Mesendoderm (in vitro differentiated cells): ENCODE measurements at regions not wholly inside any gene's neighbourhood (a gene's known extent, or its start where the extent isn't known, plus 50 kb on each side); places are given as distances from the start of the nearest gene placed in this dataset.

Source experiments
- DNase-seq: peaks from one replicate; pipeline ENCODE4 v3.0.0; 2013
- H2AK5ac ChIP-seq: 2 replicates; pipeline ENCODE4 v1.6.1; 2013; ENCODE audit warnings: low read length, inconsistent platforms
- H2BK120ac ChIP-seq: 2 replicates; pipeline ENCODE4 v1.6.1; 2013; ENCODE audit warnings: low read depth, mild to moderate bottlenecking, low read length, moderate library complexity, mixed read lengths
- H2BK15ac ChIP-seq: replicated peaks from 2 replicates; pipeline ENCODE4 v1.6.1; 2013; ENCODE audit warnings: low read depth, mild to moderate bottlenecking, moderate library complexity
- H2BK5ac ChIP-seq: 2 replicates; pipeline ENCODE4 v1.6.1; 2013; ENCODE audit warnings: low read length, inconsistent platforms
- H3K18ac ChIP-seq: 2 replicates; pipeline ENCODE4 v1.6.1; 2013; ENCODE audit warnings: mild to moderate bottlenecking, low read length, mixed read lengths
- H3K23ac ChIP-seq: one replicate; pipeline ENCODE4 v1.6.1; 2013; ENCODE audit warnings: low read length
- H3K27ac ChIP-seq: 2 replicates; pipeline ENCODE4 v1.5.1; 2013; ENCODE audit warnings: low read depth, mild to moderate bottlenecking, inconsistent platforms, low read length, moderate library complexity
- H3K27me3 ChIP-seq: 2 replicates; pipeline ENCODE4 v1.6.1; 2013; ENCODE audit warnings: low read length, control low read depth, mild to moderate bottlenecking, inconsistent platforms; ENCODE audit not compliant: insufficient read depth, poor library complexity
- H3K36me3 ChIP-seq: 2 replicates; pipeline ENCODE4 v1.6.1; 2013; ENCODE audit warnings: low read length, inconsistent platforms; ENCODE audit not compliant: control insufficient read depth, insufficient read depth
- H3K4ac ChIP-seq: one replicate; pipeline ENCODE4 v1.6.1; 2013; ENCODE audit warnings: low read depth, mild to moderate bottlenecking, low read length, moderate library complexity
- H3K4me1 ChIP-seq: 2 replicates; pipeline ENCODE4 v1.6.1; 2013; ENCODE audit warnings: low read depth, low read length, inconsistent platforms; ENCODE audit not compliant: control insufficient read depth
- H3K4me2 ChIP-seq: 2 replicates; pipeline ENCODE4 v1.6.1; 2013; ENCODE audit warnings: low read length
- H3K4me3 ChIP-seq: 2 replicates; pipeline ENCODE4 v1.5.1; 2013; ENCODE audit warnings: mild to moderate bottlenecking, low read length
- H3K56ac ChIP-seq: one replicate; pipeline ENCODE4 v1.6.1; 2013; ENCODE audit warnings: low read length
- H3K79me1 ChIP-seq: 2 replicates; pipeline ENCODE4 v1.6.1; 2013; ENCODE audit warnings: low read length, inconsistent platforms
- H3K79me2 ChIP-seq: 2 replicates; pipeline ENCODE4 v1.6.1; 2013; ENCODE audit warnings: mild to moderate bottlenecking, low read length; ENCODE audit not compliant: control insufficient read depth, insufficient read depth
- H3K9ac ChIP-seq: 2 replicates; pipeline ENCODE4 v1.6.1; 2013; ENCODE audit warnings: low read length, inconsistent platforms
- H4K5ac ChIP-seq: one replicate; pipeline ENCODE4 v1.6.1; 2013; ENCODE audit warnings: low read length
- H4K8ac ChIP-seq: one replicate; pipeline ENCODE4 v1.6.1; 2013; ENCODE audit warnings: low read depth, mild to moderate bottlenecking, control low read depth, low read length, moderate library complexity
- WGBS: extraction: QIAGEN DNeasy Blood & Tissue Kit; methylation state at CpG from one replicate; pipeline ENCODE4 v1.1.7; 2013; ENCODE audit warnings: low lambda C conversion rate, missing lambda C conversion rate; ENCODE audit not compliant: insufficient coverage; ENCODE audit errors: extremely low coverage; 5-methylcytosine and 5-hydroxymethylcytosine counted together

- no CpG with 5 or more reads among the region's 5 CpGs for WGBS
These were observed 404.5 kb upstream of the ADAMTS5 start for GRCh38 chr21:27371115-27371974.

GRCh38 chr21:27369978-27370571 lies 403.2 kb upstream of the ADAMTS5 start:
- no peak for DNase-seq
- Histone ChIP-seq H2BK15ac (peak overlapping the region; percentile 57), H3K27ac (no peak overlapping the region), H3K18ac (peak overlapping the region; percentile 60), H3K79me2 (no peaks in the 10 kb centered on the region), H3K27me3 (no peaks in the 10 kb centered on the region), H3K9ac (no peak overlapping the region), H3K36me3 (no peaks in the 10 kb centered on the region), H3K4me1 (peaks cover 2% of the 10 kb centered on the region), H2AK5ac (no peak overlapping the region), H3K23ac (no peak overlapping the region), H4K8ac (no peak overlapping the region), H3K79me1 (no peaks in the 10 kb centered on the region), H3K4me2 (no peak overlapping the region), H2BK5ac (no peak overlapping the region), H3K4ac (no peak overlapping the region), H3K56ac (no peak overlapping the region), H3K4me3 (no peak overlapping the region), H4K5ac (no peak overlapping the region), H2BK120ac (no peak overlapping the region)
- no CpG with 5 or more reads among the region's 3 CpGs for WGBS

More at GRCh38 chr21:27371115-27371974, 404.5 kb upstream of the ADAMTS5 start:
- no peak overlapping the region for H3K27ac ChIP-seq
- H2BK15ac ChIP-seq, result no peak overlapping the region
- peak; percentile 84 for DNase-seq
- no peak overlapping the region for H2BK120ac ChIP-seq
- no peak overlapping the region for H2AK5ac ChIP-seq
- H3K4me3 ChIP-seq, result no peak overlapping the region
- no peak overlapping the region for H2BK5ac ChIP-seq
- H3K4me1 ChIP-seq, result peaks cover 2% of the 10 kb centered on the region
- H3K9ac ChIP-seq, result no peak overlapping the region
- H3K27me3 ChIP-seq, result no peaks in the 10 kb centered on the region
- no peak overlapping the region for H4K5ac ChIP-seq
- H3K36me3 ChIP-seq, result no peaks in the 10 kb centered on the region
- H3K4me2 ChIP-seq, result no peak overlapping the region
- H3K56ac ChIP-seq, result no peak overlapping the region
- H3K23ac ChIP-seq, result no peak overlapping the region
- no peak overlapping the region for H4K8ac ChIP-seq
- no peak overlapping the region for H3K18ac ChIP-seq
- no peaks in the 10 kb centered on the region for H3K79me1 ChIP-seq
- no peaks in the 10 kb centered on the region for H3K79me2 ChIP-seq
- no peak overlapping the region for H3K4ac ChIP-seq

DNA sequence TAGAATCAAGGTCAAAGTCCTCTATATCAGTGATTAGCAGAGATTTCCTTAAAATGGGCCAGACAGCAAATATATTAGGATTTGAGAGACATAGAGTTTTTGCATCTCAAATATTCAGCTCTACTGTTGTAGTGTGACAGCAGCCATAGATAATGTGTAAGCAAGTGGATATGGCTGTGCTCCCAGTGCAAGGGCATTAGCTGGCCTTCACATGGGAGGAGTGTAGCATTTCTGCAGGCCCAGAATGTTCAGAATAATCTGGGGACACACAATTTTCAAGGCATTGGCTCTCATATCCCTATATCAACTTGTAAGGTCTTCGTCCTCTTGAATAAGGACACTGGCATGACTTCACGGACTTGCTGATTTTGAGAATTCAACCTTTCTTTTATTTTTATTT lies 402.3 kb upstream of the ADAMTS5 start:
- Histone ChIP-seq H2BK120ac (no peak overlapping the region), H3K56ac (no peak overlapping the region), H3K18ac (no peak overlapping the region), H3K36me3 (no peaks in the 10 kb centered on the region), H3K79me1 (no peaks in the 10 kb centered on the region), H3K4me3 (no peak overlapping the region), H3K4me2 (no peak overlapping the region), H4K5ac (no peak overlapping the region), H2AK5ac (no peak overlapping the region), H3K4me1 (peaks cover 2% of the 10 kb centered on the region), H4K8ac (no peak overlapping the region), H3K4ac (no peak overlapping the region), H3K79me2 (no peaks in the 10 kb centered on the region), H3K27me3 (no peaks in the 10 kb centered on the region), H3K9ac (no peak overlapping the region), H2BK5ac (no peak overlapping the region), H2BK15ac (no peak overlapping the region), H3K23ac (no peak overlapping the region), H3K27ac (no peak overlapping the region)
- DNase-seq, result no peak
- WGBS, result no CpG with 5 or more reads among the region's 2 CpGs

DNA sequence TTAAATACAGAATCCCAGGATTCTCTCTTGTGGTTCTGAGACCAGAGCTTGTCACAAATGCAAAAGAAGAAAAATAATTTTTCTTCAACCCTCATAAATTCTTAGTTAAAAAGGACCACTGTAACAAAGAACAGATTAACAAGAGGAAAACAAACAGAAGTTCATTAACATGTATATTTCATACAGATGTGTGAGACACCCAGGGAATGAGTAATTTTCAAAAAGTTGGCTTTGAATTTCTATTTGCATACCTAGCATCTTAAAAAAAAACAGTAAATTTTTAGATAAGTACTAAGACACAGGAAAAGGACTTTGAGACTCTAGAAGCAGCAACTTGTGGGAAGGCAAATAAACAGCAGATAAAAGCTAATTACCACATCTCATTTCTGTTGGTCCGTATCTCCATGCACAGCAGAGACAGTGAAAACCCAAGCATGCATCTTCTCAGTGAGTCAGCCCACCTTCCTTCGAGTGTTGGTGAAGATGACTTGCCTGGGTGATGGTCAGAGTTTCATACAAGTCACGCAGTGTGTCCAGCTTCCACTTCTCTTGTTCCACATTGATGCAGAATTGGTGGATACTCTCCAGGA lies 399.9 kb upstream of the ADAMTS5 start:
- no peaks in the 10 kb centered on the region for H3K27me3 ChIP-seq
- no peak overlapping the region for H3K4me3 ChIP-seq
- no peak overlapping the region for H3K9ac ChIP-seq
- no peak overlapping the region for H3K27ac ChIP-seq
- no peak overlapping the region for H4K5ac ChIP-seq
- H3K79me2 ChIP-seq, result no peaks in the 10 kb centered on the region
- WGBS, result no CpG with 5 or more reads among the region's 3 CpGs
- no peaks in the 10 kb centered on the region for H3K79me1 ChIP-seq
- H3K4me1 ChIP-seq, result peaks cover 2% of the 10 kb centered on the region
- H3K23ac ChIP-seq, result no peak overlapping the region
- H2BK120ac ChIP-seq, result no peak overlapping the region
- H3K56ac ChIP-seq, result no peak overlapping the region
- H3K4me2 ChIP-seq, result no peak overlapping the region
- no peak overlapping the region for H4K8ac ChIP-seq
- peak overlapping the region; percentile 84 for H3K18ac ChIP-seq
- H2AK5ac ChIP-seq, result no peak overlapping the region
- no peaks in the 10 kb centered on the region for H3K36me3 ChIP-seq
- DNase-seq, result no peak
- H2BK15ac ChIP-seq, result no peak overlapping the region
- no peak overlapping the region for H3K4ac ChIP-seq
- no peak overlapping the region for H2BK5ac ChIP-seq

GRCh38 chr21:27366036-27366435 lies 399.1 kb upstream of the ADAMTS5 start:
- DNase-seq, result no peak
- Histone ChIP-seq H3K4me3 (no peak overlapping the region), H3K27ac (no peak overlapping the region), H3K23ac (no peak overlapping the region), H3K79me1 (no peaks in the 10 kb centered on the region), H3K4ac (no peak overlapping the region), H2BK120ac (no peak overlapping the region), H3K56ac (no peak overlapping the region), H3K36me3 (no peaks in the 10 kb centered on the region), H3K18ac (peak overlapping the region; percentile 84), H3K9ac (no peak overlapping the region), H2AK5ac (no peak overlapping the region), H2BK15ac (peak overlapping the region; percentile 86), H3K27me3 (no peaks in the 10 kb centered on the region), H2BK5ac (no peak overlapping the region), H3K4me2 (no peak overlapping the region), H3K4me1 (peaks cover 2% of the 10 kb centered on the region), H3K79me2 (no peaks in the 10 kb centered on the region), H4K5ac (no peak overlapping the region), H4K8ac (no peak overlapping the region)
- WGBS, result no CpG with 5 or more reads among the region's 4 CpGs
